ENCODE measurements at regions not wholly inside any gene's neighbourhood (a gene's known extent, or its start where the extent isn't known, plus 50 kb on each side); places are given as distances from the start of the nearest gene placed in this dataset.

GRCh38 chr1:87730274-87731216, 401.9 kb downstream of the LMO4 start:
- no peak overlapping the region for H3K4me3 ChIP-seq (ENCODE audit: low read depth, low read length)
- no peak for DNase-seq (ENCODE audit: low read depth)
- TF ChIP-seq CTCF (IDR thresholded peaks at IDR 0.05; ENCODE audit: insufficient read depth, low read depth, low read length), result no peak

- DNase-seq (ENCODE audit: low read depth), result no peak
- no peak for TF ChIP-seq CTCF (IDR thresholded peaks at IDR 0.05; ENCODE audit: insufficient read depth, low read depth, low read length)
- no peak overlapping the region for H3K4me3 ChIP-seq (ENCODE audit: low read depth, low read length)
Measured at GRCh38 chr1:87733386-87733785, 404.7 kb downstream of the LMO4 start.

GRCh38 chr1:87735750-87736149, 407.1 kb downstream of the LMO4 start:
- H3K4me3 ChIP-seq (ENCODE audit: low read depth, low read length), result no peak overlapping the region
- no peak for DNase-seq (ENCODE audit: low read depth)
- TF ChIP-seq CTCF (IDR thresholded peaks at IDR 0.05; ENCODE audit: insufficient read depth, low read depth, low read length), result no peak

DNA sequence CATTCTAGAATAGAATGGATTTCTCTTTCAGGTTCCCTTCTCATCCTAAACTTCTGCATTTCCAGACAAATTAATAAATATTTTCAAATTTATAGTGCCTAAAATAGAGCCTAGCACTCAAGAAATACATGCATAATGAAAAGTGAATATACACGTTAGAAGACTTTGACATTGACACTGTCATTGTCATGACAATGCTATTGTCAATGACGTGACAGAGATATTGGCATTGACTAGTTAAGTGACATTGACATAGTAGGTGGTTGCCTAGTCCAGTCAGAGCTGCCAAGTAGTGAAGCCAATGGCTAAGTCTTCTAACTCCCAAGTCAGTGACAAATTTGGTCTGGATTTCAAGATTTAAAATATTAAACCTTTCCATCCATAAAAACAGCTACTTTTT, 410.5 kb downstream of the LMO4 start:
- H3K4me3 ChIP-seq (ENCODE audit: low read depth, low read length), result no peak overlapping the region
- TF ChIP-seq CTCF (IDR thresholded peaks at IDR 0.05; ENCODE audit: insufficient read depth, low read depth, low read length), result no peak
- DNase-seq (ENCODE audit: low read depth), result no peak

GRCh38 chr1:87739704-87740103, 411.0 kb downstream of the LMO4 start:
- no peak for TF ChIP-seq CTCF (IDR thresholded peaks at IDR 0.05; ENCODE audit: insufficient read depth, low read depth, low read length)
- DNase-seq (ENCODE audit: low read depth), result no peak
- H3K4me3 ChIP-seq (ENCODE audit: low read depth, low read length), result no peak overlapping the region

DNA sequence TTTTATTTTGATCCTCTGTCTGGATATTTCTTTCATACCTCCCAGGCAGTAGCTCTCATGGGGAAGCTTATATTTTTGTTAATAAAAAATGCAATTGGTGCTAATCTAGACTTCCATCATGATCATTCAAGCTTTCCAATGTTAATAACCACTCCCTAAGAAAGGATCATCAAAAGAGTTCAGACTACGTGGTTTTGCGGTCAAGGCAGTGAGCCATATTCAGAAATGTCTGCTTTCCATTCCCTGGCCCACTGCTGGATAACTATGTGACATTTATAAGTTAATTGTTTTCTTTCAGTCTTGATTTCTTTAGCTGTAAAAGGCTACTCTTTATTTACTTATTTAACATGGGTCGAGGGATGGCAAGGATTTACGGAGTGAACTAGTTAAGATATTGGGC, 414.6 kb downstream of the LMO4 start:
- no peak for TF ChIP-seq CTCF (IDR thresholded peaks at IDR 0.05; ENCODE audit: insufficient read depth, low read depth, low read length)
- H3K4me3 ChIP-seq (ENCODE audit: low read depth, low read length), result no peak overlapping the region
- no peak for DNase-seq (ENCODE audit: low read depth)
